Vagina (tissue), 2 donors: ENCODE measurements at regions not wholly inside any gene's neighbourhood (a gene's known extent, or its start where the extent isn't known, plus 50 kb on each side); places are given as distances from the start of the nearest gene placed in this dataset.
"Not testable (repeated sequence)": the region's sequence is repeated elsewhere in the genome, so short reads cannot be mapped to it uniquely, and the experiment has no call there.

Source experiments
- CTCF ChIP-seq, 3 experiments: fragments of 450-650 bp in 2 of 3; fragments of 200-600 bp in 1 of 3; sonication (generic) in 1 of 3; IDR thresholded peaks; one replicate each; pipeline ENCODE4 v1.5.1; 2017 to 2019; ENCODE audit warnings: antibody characterized with exemption in 3 of 3, mild to moderate bottlenecking in 2 of 3, moderate library complexity in 2 of 3
- POLR2A ChIP-seq, 2 donors: fragments of 450-650 bp; IDR thresholded peaks; one replicate each; pipeline ENCODE4 v1.6.1; 2017; ENCODE audit warnings: antibody characterized with exemption in 2 of 2, mild to moderate bottlenecking in 2 of 2, moderate library complexity in 2 of 2
- POLR2AphosphoS5 ChIP-seq, 2 donors: sonication (generic); formaldehyde crosslinking; IDR thresholded peaks; one replicate each; pipeline ENCODE4 v1.9.0; 2017; ENCODE audit warnings: antibody characterized with exemption in 2 of 2, mild to moderate bottlenecking in 2 of 2, low read depth in 1 of 2; ENCODE audit not compliant: insufficient read depth in 1 of 2

- TF ChIP-seq CTCF (IDR thresholded peaks at IDR 0.05); POLR2A (IDR thresholded peaks at IDR 0.05); POLR2AphosphoS5 (IDR thresholded peaks at IDR 0.05; ENCODE audit: insufficient read depth in 1 of 2, low read depth in 1 of 2): not testable (repeated sequence)
These were observed 195.4 kb downstream of the LAT start for GRCh38 chr16:29180206-29180600.
